Right lobe of liver (tissue), 4 donors: ENCODE measurements at regions not wholly inside any gene's neighbourhood (a gene's known extent, or its start where the extent isn't known, plus 50 kb on each side); places are given as distances from the start of the nearest gene placed in this dataset.

Experiments
- CTCF ChIP-seq, 4 donors: fragments of 200-600 bp in 3 of 4; fragments of 450-650 bp in 1 of 4; IDR thresholded peaks; one replicate each; pipeline versions ENCODE4 v1.5.1 to v1.8.0; 2016 to 2022; ENCODE audit warnings: antibody characterized with exemption in 4 of 4, mild to moderate bottlenecking in 2 of 4
- POLR2A ChIP-seq: fragments of 450-650 bp; IDR thresholded peaks from one replicate; pipeline ENCODE4 v1.6.1; 2017; ENCODE audit warnings: antibody characterized with exemption, mild to moderate bottlenecking
- donor health status: DM: no; HTN: no; CAD: no.
- donor health status: DM: no; HTN: no; CAD: no.
- donor health status: DM: no; HTN: yes; CAD: no.

GRCh38 chr5:154653418-154653763 is 101.8 kb upstream of the LARP1 start:
- TF ChIP-seq POLR2A (no peak), CTCF (IDR thresholded peaks at IDR 0.05) (no peak)
